ENCODE measurements at regions not wholly inside any gene's neighbourhood (a gene's known extent, or its start where the extent isn't known, plus 50 kb on each side); places are given as distances from the start of the nearest gene placed in this dataset.
"Not testable (repeated sequence)": the region's sequence is repeated elsewhere in the genome, so short reads cannot be mapped to it uniquely, and the experiment has no call there.

DNA sequence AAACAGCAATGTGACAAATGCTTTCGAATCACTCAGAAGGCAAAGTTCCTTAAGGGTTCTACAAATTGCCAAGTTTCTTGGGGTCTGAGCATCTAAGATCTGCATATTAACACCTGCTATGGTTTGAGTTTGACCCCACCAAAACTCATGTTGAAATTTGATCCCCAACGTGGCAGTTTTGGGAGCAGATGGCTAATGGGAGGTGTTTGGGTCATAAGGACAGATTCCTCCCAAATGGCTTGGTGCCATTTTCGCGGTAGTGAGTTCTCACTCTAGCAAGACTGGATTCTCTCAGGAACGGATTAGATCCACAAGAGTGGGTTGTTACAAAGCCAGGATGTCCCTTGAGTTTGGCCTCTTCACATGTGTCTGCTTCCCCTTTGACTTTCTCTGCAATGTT lies 84.6 kb downstream of the TRIM69 start:
- TF ChIP-seq, protein P1, sequence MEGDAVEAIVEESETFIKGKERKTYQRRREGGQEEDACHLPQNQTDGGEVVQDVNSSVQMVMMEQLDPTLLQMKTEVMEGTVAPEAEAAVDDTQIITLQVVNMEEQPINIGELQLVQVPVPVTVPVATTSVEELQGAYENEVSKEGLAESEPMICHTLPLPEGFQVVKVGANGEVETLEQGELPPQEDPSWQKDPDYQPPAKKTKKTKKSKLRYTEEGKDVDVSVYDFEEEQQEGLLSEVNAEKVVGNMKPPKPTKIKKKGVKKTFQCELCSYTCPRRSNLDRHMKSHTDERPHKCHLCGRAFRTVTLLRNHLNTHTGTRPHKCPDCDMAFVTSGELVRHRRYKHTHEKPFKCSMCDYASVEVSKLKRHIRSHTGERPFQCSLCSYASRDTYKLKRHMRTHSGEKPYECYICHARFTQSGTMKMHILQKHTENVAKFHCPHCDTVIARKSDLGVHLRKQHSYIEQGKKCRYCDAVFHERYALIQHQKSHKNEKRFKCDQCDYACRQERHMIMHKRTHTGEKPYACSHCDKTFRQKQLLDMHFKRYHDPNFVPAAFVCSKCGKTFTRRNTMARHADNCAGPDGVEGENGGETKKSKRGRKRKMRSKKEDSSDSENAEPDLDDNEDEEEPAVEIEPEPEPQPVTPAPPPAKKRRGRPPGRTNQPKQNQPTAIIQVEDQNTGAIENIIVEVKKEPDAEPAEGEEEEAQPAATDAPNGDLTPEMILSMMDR (IDR thresholded peaks at IDR 0.05): not testable (repeated sequence)
- not testable (repeated sequence) for TF ChIP-seq EZH2 (IDR thresholded peaks at IDR 0.05)
